Trophoblast cell (in vitro differentiated cells and primary cell): ENCODE measurements at regions not wholly inside any gene's neighbourhood (a gene's known extent, or its start where the extent isn't known, plus 50 kb on each side); places are given as distances from the start of the nearest gene placed in this dataset.
"Not testable (repeated sequence)": the region's sequence is repeated elsewhere in the genome, so short reads cannot be mapped to it uniquely, and the experiment has no call there.

Source experiments
- DNase-seq, 2 donors: peaks; one replicate each; pipeline ENCODE4 v3.0.0-alpha.2; 2016
- H2AFZ ChIP-seq: 2 replicates; pipeline ENCODE4 v1.6.1; 2013; ENCODE audit warnings: low read length, moderate library complexity, mild to moderate bottlenecking; ENCODE audit not compliant: insufficient read depth, poor library complexity
- H2AK5ac ChIP-seq: 2 replicates; pipeline ENCODE4 v1.6.1; 2013; ENCODE audit warnings: mild to moderate bottlenecking, low read length
- H2BK120ac ChIP-seq: 2 replicates; pipeline ENCODE4 v1.6.1; 2013; ENCODE audit warnings: low read length, mild to moderate bottlenecking, moderate library complexity; ENCODE audit not compliant: insufficient read depth, poor library complexity
- H2BK12ac ChIP-seq: 2 replicates; pipeline ENCODE4 v1.6.1; 2013; ENCODE audit warnings: mild to moderate bottlenecking, low read length, moderate library complexity
- H2BK5ac ChIP-seq: 2 replicates; pipeline ENCODE4 v1.6.1; 2013; ENCODE audit warnings: low read length, low read depth, moderate library complexity, mild to moderate bottlenecking; ENCODE audit not compliant: poor library complexity
- H3K14ac ChIP-seq: 2 replicates; pipeline ENCODE4 v1.6.1; 2013; ENCODE audit warnings: mild to moderate bottlenecking, low read length
- H3K18ac ChIP-seq: 2 replicates; pipeline ENCODE4 v1.6.1; 2013; ENCODE audit warnings: mild to moderate bottlenecking, low read length
- H3K23ac ChIP-seq: 2 replicates; pipeline ENCODE4 v1.6.1; 2013; ENCODE audit warnings: low read length
- H3K27ac ChIP-seq: 2 replicates; pipeline ENCODE4 v1.5.1; 2013; ENCODE audit warnings: low read depth, mild to moderate bottlenecking, inconsistent platforms, low read length, moderate library complexity
- H3K27me3 ChIP-seq: 2 replicates; pipeline ENCODE4 v1.6.1; 2013; ENCODE audit warnings: inconsistent platforms, mild to moderate bottlenecking, low read length, moderate library complexity; ENCODE audit not compliant: insufficient read depth
- H3K36me3 ChIP-seq, 2 experiments: 1 replicate in 1 of 2; 2 replicates in 1 of 2; pipeline ENCODE4 v1.6.1; 2013; ENCODE audit warnings: low read length in 2 of 2, mild to moderate bottlenecking in 2 of 2, moderate library complexity in 1 of 2; ENCODE audit not compliant: insufficient read depth in 2 of 2, control insufficient read depth in 1 of 2
- H3K4ac ChIP-seq: 2 replicates; pipeline ENCODE4 v1.6.1; 2013; ENCODE audit warnings: low read depth, mild to moderate bottlenecking, low read length, moderate library complexity
- H3K4me1 ChIP-seq, 2 experiments: 1 replicate in 1 of 2; 2 replicates in 1 of 2; pipeline ENCODE4 v1.6.1; 2013; ENCODE audit warnings: low read length in 2 of 2, mild to moderate bottlenecking in 2 of 2, moderate library complexity in 1 of 2; ENCODE audit not compliant: insufficient read depth in 2 of 2, control insufficient read depth in 1 of 2
- H3K4me2 ChIP-seq: 2 replicates; pipeline ENCODE4 v1.6.1; 2013; ENCODE audit warnings: inconsistent platforms, mild to moderate bottlenecking, low read length, moderate library complexity
- H3K4me3 ChIP-seq: 2 replicates; pipeline ENCODE4 v1.5.1; 2013; ENCODE audit warnings: mild to moderate bottlenecking, low read depth, low read length, inconsistent platforms
- H3K79me1 ChIP-seq: one replicate; pipeline ENCODE4 v1.6.1; 2013; ENCODE audit warnings: low read length
- H3K79me2 ChIP-seq: 2 replicates; pipeline ENCODE4 v1.6.1; 2013; ENCODE audit warnings: low read length, mild to moderate bottlenecking; ENCODE audit not compliant: control insufficient read depth, insufficient read depth, poor library complexity
- H3K9ac ChIP-seq: 2 replicates; pipeline ENCODE4 v1.6.1; 2013; ENCODE audit warnings: mild to moderate bottlenecking, low read length
- H3K9me3 ChIP-seq: 2 replicates; pipeline ENCODE4 v1.6.1; 2013; ENCODE audit warnings: low read depth, mild to moderate bottlenecking, control low read depth, inconsistent platforms, low read length; ENCODE audit not compliant: insufficient read depth
- H4K12ac ChIP-seq: 2 replicates; pipeline ENCODE4 v1.6.1; 2013; ENCODE audit warnings: low read depth, mild to moderate bottlenecking, low read length, moderate library complexity
- H4K8ac ChIP-seq: 2 replicates; pipeline ENCODE4 v1.6.1; 2013; ENCODE audit warnings: low read depth, mild to moderate bottlenecking, low read length, moderate library complexity
- H4K91ac ChIP-seq: one replicate; pipeline ENCODE4 v1.6.1; 2013; ENCODE audit warnings: low read depth, mild to moderate bottlenecking, low read length, moderate library complexity
- WGBS: extraction: QIAGEN DNeasy Blood & Tissue Kit; methylation state at CpG from one replicate; pipeline ENCODE4 v1.1.7; 2013; ENCODE audit warnings: missing lambda C conversion rate; ENCODE audit not compliant: insufficient read length, insufficient coverage; ENCODE audit errors: extremely low coverage; 5-methylcytosine and 5-hydroxymethylcytosine counted together

DNA sequence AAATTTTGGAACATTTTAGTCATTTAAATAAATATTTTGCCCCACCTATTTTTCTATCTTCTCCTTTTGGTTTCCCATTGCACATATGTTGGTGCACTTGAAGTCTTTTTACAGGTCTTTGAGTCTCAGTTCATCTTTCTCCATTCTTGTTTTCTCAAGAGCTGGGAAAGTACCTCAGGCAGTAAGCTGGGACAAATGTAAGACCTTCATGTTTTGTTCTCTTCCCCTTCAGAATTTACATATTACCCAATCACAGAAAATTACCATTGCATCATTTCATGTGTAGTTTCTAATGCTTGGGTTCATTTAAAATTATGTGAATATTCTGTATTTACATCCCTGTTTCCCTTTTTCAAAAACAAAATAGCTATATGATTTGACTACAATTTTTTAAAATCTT, 1150.0 kb upstream of the POT1 start:
- H3K27me3 ChIP-seq = no peaks in the 10 kb centered on the region
- H4K12ac ChIP-seq = no peak overlapping the region
- H2BK120ac ChIP-seq = no peak overlapping the region
- no peaks in the 10 kb centered on the region for H3K4me1 ChIP-seq
- DNase-seq = no peak
- H2AFZ ChIP-seq = no peak overlapping the region
- H3K14ac ChIP-seq = no peak overlapping the region
- no peak overlapping the region for H2BK5ac ChIP-seq
- no peaks in the 10 kb centered on the region for H3K36me3 ChIP-seq
- H4K8ac ChIP-seq = no peak overlapping the region
- no peak overlapping the region for H4K91ac ChIP-seq
- no peak overlapping the region for H3K4me2 ChIP-seq
- H3K9me3 ChIP-seq = no peaks in the 10 kb centered on the region
- no peaks in the 10 kb centered on the region for H3K79me2 ChIP-seq
- no peaks in the 10 kb centered on the region for H3K79me1 ChIP-seq
- no peak overlapping the region for H2AK5ac ChIP-seq
- no peak overlapping the region for H3K4ac ChIP-seq
- H3K27ac ChIP-seq = no peak overlapping the region
- no peak overlapping the region for H3K23ac ChIP-seq
- H3K18ac ChIP-seq = no peak overlapping the region
- no peak overlapping the region for H3K4me3 ChIP-seq
- no peak overlapping the region for H2BK12ac ChIP-seq
- no peak overlapping the region for H3K9ac ChIP-seq

DNA sequence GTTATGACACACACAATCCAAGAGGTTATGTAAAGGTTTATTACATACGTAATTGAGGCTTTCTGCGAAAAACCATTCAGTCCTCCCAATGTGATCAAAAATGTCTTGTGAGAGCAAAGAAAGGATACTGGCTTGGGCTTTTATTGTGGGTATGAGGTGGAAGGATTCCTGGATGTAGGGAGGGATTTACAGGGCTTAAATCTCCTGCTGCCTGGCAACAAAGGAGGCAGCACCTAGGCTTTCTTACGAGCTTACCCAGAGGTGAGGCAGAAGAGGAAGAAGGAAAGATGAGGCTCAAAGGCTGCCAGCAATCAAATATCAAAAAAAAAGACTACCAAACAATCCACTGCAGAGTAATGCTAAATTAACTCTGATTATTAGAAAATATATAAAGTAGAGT, 1149.5 kb upstream of the POT1 start:
- no peak overlapping the region for H3K4me3 ChIP-seq
- no peak overlapping the region for H2BK120ac ChIP-seq
- H3K79me1 ChIP-seq = no peaks in the 10 kb centered on the region
- H2AFZ ChIP-seq = no peak overlapping the region
- H3K27me3 ChIP-seq = no peaks in the 10 kb centered on the region
- H3K18ac ChIP-seq = no peak overlapping the region
- no peak overlapping the region for H3K4ac ChIP-seq
- H2BK12ac ChIP-seq = no peak overlapping the region
- H3K23ac ChIP-seq = no peak overlapping the region
- H4K12ac ChIP-seq = no peak overlapping the region
- no peak for DNase-seq
- H3K9ac ChIP-seq = no peak overlapping the region
- no peak overlapping the region for H4K8ac ChIP-seq
- WGBS = no CpG with 5 or more reads among the region's 3 CpGs
- no peak overlapping the region for H3K4me2 ChIP-seq
- no peaks in the 10 kb centered on the region for H3K36me3 ChIP-seq
- no peak overlapping the region for H4K91ac ChIP-seq
- no peak overlapping the region for H2AK5ac ChIP-seq
- H3K27ac ChIP-seq = no peak overlapping the region
- H3K9me3 ChIP-seq = no peaks in the 10 kb centered on the region
- H2BK5ac ChIP-seq = no peak overlapping the region
- no peak overlapping the region for H3K14ac ChIP-seq
- H3K4me1 ChIP-seq = no peaks in the 10 kb centered on the region
- no peaks in the 10 kb centered on the region for H3K79me2 ChIP-seq

DNA sequence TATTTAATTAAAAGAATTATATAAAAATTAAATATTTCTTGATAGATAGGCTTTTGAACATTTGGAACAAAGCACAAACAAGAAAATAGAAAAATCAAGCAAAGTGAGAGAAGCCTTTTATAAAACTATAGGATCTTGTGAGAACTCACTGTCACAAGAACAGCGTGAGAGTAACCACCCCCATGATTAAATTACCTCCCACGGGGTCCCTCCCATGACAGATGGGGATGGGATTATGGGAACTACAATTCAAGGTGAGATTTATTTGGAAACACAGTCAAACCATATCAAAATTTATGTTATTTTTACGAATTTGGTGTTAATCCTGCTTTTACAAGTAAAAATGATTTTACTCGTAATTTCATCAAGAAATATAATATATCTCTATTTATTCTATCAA, 1136.1 kb upstream of the POT1 start:
- H2AFZ ChIP-seq = no peak overlapping the region
- H4K12ac ChIP-seq = no peak overlapping the region
- H3K36me3 ChIP-seq = no peaks in the 10 kb centered on the region
- no peak overlapping the region for H3K27ac ChIP-seq
- no peak overlapping the region for H2AK5ac ChIP-seq
- H3K79me1 ChIP-seq = no peaks in the 10 kb centered on the region
- no peak for DNase-seq
- no peak overlapping the region for H3K4ac ChIP-seq
- no peak overlapping the region for H3K18ac ChIP-seq
- H3K23ac ChIP-seq = no peak overlapping the region
- H3K9me3 ChIP-seq = no peaks in the 10 kb centered on the region
- no peak overlapping the region for H3K4me3 ChIP-seq
- H3K14ac ChIP-seq = no peak overlapping the region
- H3K4me2 ChIP-seq = no peak overlapping the region
- no peaks in the 10 kb centered on the region for H3K79me2 ChIP-seq
- no CpG with 5 or more reads among the region's 4 CpGs for WGBS
- H2BK120ac ChIP-seq = no peak overlapping the region
- no peaks in the 10 kb centered on the region for H3K4me1 ChIP-seq
- no peak overlapping the region for H2BK5ac ChIP-seq
- no peak overlapping the region for H3K9ac ChIP-seq
- no peak overlapping the region for H2BK12ac ChIP-seq
- no peak overlapping the region for H4K91ac ChIP-seq
- H4K8ac ChIP-seq = no peak overlapping the region
- no peaks in the 10 kb centered on the region for H3K27me3 ChIP-seq

DNA sequence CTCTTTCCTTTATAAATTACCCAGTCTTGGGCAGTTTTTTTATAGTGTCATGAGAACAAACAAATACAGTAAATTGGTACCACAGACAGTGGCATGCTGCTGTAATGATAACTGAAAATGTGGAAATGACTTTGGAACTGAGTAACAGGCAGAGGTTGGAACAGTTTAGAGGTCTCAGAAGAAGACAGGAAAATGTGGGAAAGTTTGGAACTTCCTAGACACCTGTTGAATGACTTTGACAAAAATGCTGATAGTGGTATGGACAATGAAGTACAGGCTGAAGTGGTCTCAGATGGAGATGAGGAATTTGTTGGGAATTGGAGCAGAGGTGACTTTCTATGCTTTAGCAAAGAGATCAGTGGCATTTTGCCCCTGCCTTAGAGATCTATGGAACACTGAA, 1128.4 kb upstream of the POT1 start:
- Histone ChIP-seq H3K79me2 (no peaks in the 10 kb centered on the region), H4K8ac (no peak overlapping the region), H3K4ac (no peak overlapping the region), H2AK5ac (no peak overlapping the region), H3K4me1 (no peaks in the 10 kb centered on the region), H3K14ac (no peak overlapping the region), H4K12ac (no peak overlapping the region), H2BK120ac (no peak overlapping the region), H3K36me3 (no peaks in the 10 kb centered on the region), H2BK12ac (no peak overlapping the region), H3K18ac (no peak overlapping the region), H3K4me3 (no peak overlapping the region), H2AFZ (no peak overlapping the region), H3K27ac (no peak overlapping the region), H3K4me2 (no peak overlapping the region), H3K79me1 (no peaks in the 10 kb centered on the region), H3K9me3 (no peaks in the 10 kb centered on the region), H2BK5ac (no peak overlapping the region), H4K91ac (no peak overlapping the region), H3K9ac (no peak overlapping the region), H3K23ac (no peak overlapping the region), H3K27me3 (no peaks in the 10 kb centered on the region)
- DNase-seq = no peak

DNA sequence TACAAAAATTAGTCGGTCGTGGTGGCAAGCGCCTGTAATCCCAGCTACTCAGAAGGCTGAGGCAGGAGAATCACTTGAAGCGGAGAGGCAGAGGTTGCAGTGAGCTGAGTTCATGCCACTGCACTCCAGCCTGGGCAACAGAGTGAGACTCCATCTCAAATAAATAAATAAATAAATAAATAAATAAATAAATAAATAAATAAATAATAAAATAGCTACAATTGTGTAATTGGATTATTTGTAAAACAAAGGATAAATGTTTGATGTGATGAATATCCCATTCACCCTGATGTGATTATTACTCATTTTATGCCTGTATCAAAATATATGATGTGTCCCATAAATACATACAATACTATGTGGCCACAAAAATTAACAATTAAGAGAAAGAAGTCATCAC, 1127.0 kb upstream of the POT1 start:
- H3K14ac ChIP-seq, H4K12ac ChIP-seq, H2AK5ac ChIP-seq, H3K27ac ChIP-seq, H3K23ac ChIP-seq, H3K4ac ChIP-seq, H3K36me3 ChIP-seq, H3K4me3 ChIP-seq, H2BK120ac ChIP-seq, H3K79me2 ChIP-seq, H3K4me1 ChIP-seq, H3K18ac ChIP-seq, H4K8ac ChIP-seq, H3K9me3 ChIP-seq, DNase-seq, H2AFZ ChIP-seq, H3K27me3 ChIP-seq, H3K4me2 ChIP-seq, H2BK12ac ChIP-seq, H4K91ac ChIP-seq, H3K9ac ChIP-seq, H2BK5ac ChIP-seq, H3K79me1 ChIP-seq: not testable (repeated sequence)
- WGBS = no CpG with 5 or more reads among the region's 4 CpGs
